ENCODE measurements at regions not wholly inside any gene's neighbourhood (a gene's known extent, or its start where the extent isn't known, plus 50 kb on each side); places are given as distances from the start of the nearest gene placed in this dataset.

DNA sequence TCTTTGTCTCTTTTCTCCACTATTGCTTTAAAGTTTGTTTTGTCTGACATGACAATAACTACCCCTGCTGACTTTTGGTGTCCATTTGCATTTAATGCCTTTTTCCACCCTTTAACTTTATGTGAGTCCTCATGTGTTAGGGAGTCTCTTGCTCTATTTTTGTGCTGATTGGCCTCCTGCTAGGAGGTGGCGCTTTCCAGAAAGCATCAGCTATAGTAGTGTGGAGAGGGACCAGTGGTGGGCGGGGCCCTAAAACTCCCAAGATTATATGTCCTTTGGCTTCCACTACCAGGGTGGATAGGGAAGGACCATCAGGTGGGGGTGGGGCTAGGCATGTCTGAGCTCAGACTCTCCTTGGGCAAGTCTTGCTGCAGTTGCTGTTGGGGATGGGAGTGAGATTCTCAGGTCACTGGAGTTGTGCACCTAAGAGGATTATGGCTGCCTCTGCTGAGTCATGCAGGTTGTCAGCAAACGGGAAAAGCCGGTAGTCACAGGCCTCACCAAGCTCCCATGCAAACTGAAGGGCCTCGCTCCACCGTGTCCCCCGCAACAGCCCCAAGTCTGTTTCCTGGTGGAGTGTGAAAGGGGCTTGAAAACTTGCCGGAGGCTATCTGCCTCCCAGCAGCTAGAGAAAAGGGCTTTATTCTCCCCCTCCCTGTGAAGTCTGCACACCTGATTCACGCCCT lies 156.3 kb downstream of the CPEB2 start:
- no peak overlapping the region for H3K27ac Mint-ChIP-seq
- no peak for TF ChIP-seq CTCF (IDR thresholded peaks at IDR 0.05)
- peaks cover 3% of the 10 kb centered on the region for H3K27me3 Mint-ChIP-seq (ENCODE audit: low read depth, poor library complexity)
- peaks cover 9% of the 10 kb centered on the region for H3K9me3 Mint-ChIP-seq
- no peak for DNase-seq
- no peak overlapping the region for H3K4me3 Mint-ChIP-seq
- no peaks in the 10 kb centered on the region for H3K36me3 Mint-ChIP-seq (ENCODE audit: low read depth)
- H3K4me1 Mint-ChIP-seq: peaks cover 16% of the 10 kb centered on the region

- no peak for DNase-seq
- Mint-ChIP-seq H3K27me3 (ENCODE audit: low read depth, poor library complexity) (no peaks in the 10 kb centered on the region), H3K27ac (no peak overlapping the region), H3K4me3 (no peak overlapping the region), H3K9me3 (peaks cover 9% of the 10 kb centered on the region), H3K36me3 (ENCODE audit: low read depth) (no peaks in the 10 kb centered on the region), H3K4me1 (peaks cover 16% of the 10 kb centered on the region)
- TF ChIP-seq CTCF (IDR thresholded peaks at IDR 0.05): no peak
Measured at GRCh38 chr4:15159477-15160019, 157.3 kb downstream of the CPEB2 start.

GRCh38 chr4:15161439-15161838 lies 159.2 kb downstream of the CPEB2 start:
- Mint-ChIP-seq H3K27ac (no peak overlapping the region), H3K36me3 (ENCODE audit: low read depth) (no peaks in the 10 kb centered on the region), H3K9me3 (peaks cover 3% of the 10 kb centered on the region), H3K4me3 (no peak overlapping the region), H3K4me1 (peaks cover 16% of the 10 kb centered on the region), H3K27me3 (ENCODE audit: low read depth, poor library complexity) (no peaks in the 10 kb centered on the region)
- no peak for DNase-seq
- no peak for TF ChIP-seq CTCF (IDR thresholded peaks at IDR 0.05)

- Mint-ChIP-seq H3K36me3 (ENCODE audit: low read depth) (no peaks in the 10 kb centered on the region), H3K4me1 (peaks cover 16% of the 10 kb centered on the region), H3K27me3 (ENCODE audit: low read depth, poor library complexity) (no peaks in the 10 kb centered on the region), H3K4me3 (no peak overlapping the region), H3K9me3 (no peaks in the 10 kb centered on the region), H3K27ac (no peak overlapping the region)
- no peak for DNase-seq
- no peak for TF ChIP-seq CTCF (IDR thresholded peaks at IDR 0.05)
Measured at GRCh38 chr4:15162046-15162445, 159.8 kb downstream of the CPEB2 start.

- Mint-ChIP-seq H3K4me1 (peaks cover 16% of the 10 kb centered on the region), H3K36me3 (ENCODE audit: low read depth) (no peaks in the 10 kb centered on the region), H3K9me3 (no peaks in the 10 kb centered on the region), H3K27me3 (ENCODE audit: low read depth, poor library complexity) (no peaks in the 10 kb centered on the region), H3K27ac (no peak overlapping the region), H3K4me3 (no peak overlapping the region)
- peak; percentile 14 for TF ChIP-seq CTCF (IDR thresholded peaks at IDR 0.05)
- no peak for DNase-seq
Measured at GRCh38 chr4:15162465-15163283, 160.4 kb downstream of the CPEB2 start.
